ENCODE measurements at regions not wholly inside any gene's neighbourhood (a gene's known extent, or its start where the extent isn't known, plus 50 kb on each side); places are given as distances from the start of the nearest gene placed in this dataset.
"Not testable (repeated sequence)": the region's sequence is repeated elsewhere in the genome, so short reads cannot be mapped to it uniquely, and the experiment has no call there.

DNA sequence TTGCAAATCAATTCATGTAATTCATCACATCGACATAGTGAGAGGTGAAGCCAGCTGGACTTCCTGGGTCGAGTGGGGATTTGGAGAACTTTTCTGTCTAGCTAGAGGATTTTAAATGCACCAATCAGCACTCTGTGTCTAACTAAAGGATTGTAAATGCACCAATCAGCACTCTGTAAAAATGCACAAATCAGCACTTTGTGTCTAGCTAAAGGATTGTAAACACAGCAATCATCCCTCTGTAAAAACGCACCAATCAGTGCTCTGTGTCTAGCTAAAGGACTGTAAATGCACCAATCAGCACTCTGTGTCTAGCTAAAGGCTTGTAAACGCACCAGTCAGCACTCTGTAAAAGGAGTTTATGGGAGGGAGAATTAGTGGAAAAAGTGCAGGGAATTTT, 454.0 kb upstream of the GRM7 start:
- TF ChIP-seq CTCF (IDR thresholded peaks at IDR 0.05; ENCODE audit: borderline replicate concordance, extremely low read depth, low read length, poor library complexity, severe bottlenecking); EZH2 (IDR thresholded peaks at IDR 0.05; ENCODE audit: borderline replicate concordance, low read depth, low read length, severe bottlenecking): not testable (repeated sequence)

All from DND-41 (cell line).